Mesendoderm (in vitro differentiated cells): ENCODE measurements at regions not wholly inside any gene's neighbourhood (a gene's known extent, or its start where the extent isn't known, plus 50 kb on each side); places are given as distances from the start of the nearest gene placed in this dataset.

ENCODE experiments used
- DNase-seq: peaks from one replicate; pipeline ENCODE4 v3.0.0; 2013
- H2AK5ac ChIP-seq: 2 replicates; pipeline ENCODE4 v1.6.1; 2013; ENCODE audit warnings: low read length, inconsistent platforms
- H2BK120ac ChIP-seq: 2 replicates; pipeline ENCODE4 v1.6.1; 2013; ENCODE audit warnings: low read depth, mild to moderate bottlenecking, low read length, moderate library complexity, mixed read lengths
- H2BK15ac ChIP-seq: replicated peaks from 2 replicates; pipeline ENCODE4 v1.6.1; 2013; ENCODE audit warnings: low read depth, mild to moderate bottlenecking, moderate library complexity
- H2BK5ac ChIP-seq: 2 replicates; pipeline ENCODE4 v1.6.1; 2013; ENCODE audit warnings: low read length, inconsistent platforms
- H3K18ac ChIP-seq: 2 replicates; pipeline ENCODE4 v1.6.1; 2013; ENCODE audit warnings: mild to moderate bottlenecking, low read length, mixed read lengths
- H3K23ac ChIP-seq: one replicate; pipeline ENCODE4 v1.6.1; 2013; ENCODE audit warnings: low read length
- H3K27ac ChIP-seq: 2 replicates; pipeline ENCODE4 v1.5.1; 2013; ENCODE audit warnings: low read depth, mild to moderate bottlenecking, inconsistent platforms, low read length, moderate library complexity
- H3K27me3 ChIP-seq: 2 replicates; pipeline ENCODE4 v1.6.1; 2013; ENCODE audit warnings: low read length, control low read depth, mild to moderate bottlenecking, inconsistent platforms; ENCODE audit not compliant: insufficient read depth, poor library complexity
- H3K36me3 ChIP-seq: 2 replicates; pipeline ENCODE4 v1.6.1; 2013; ENCODE audit warnings: low read length, inconsistent platforms; ENCODE audit not compliant: control insufficient read depth, insufficient read depth
- H3K4ac ChIP-seq: one replicate; pipeline ENCODE4 v1.6.1; 2013; ENCODE audit warnings: low read depth, mild to moderate bottlenecking, low read length, moderate library complexity
- H3K4me1 ChIP-seq: 2 replicates; pipeline ENCODE4 v1.6.1; 2013; ENCODE audit warnings: low read depth, low read length, inconsistent platforms; ENCODE audit not compliant: control insufficient read depth
- H3K4me2 ChIP-seq: 2 replicates; pipeline ENCODE4 v1.6.1; 2013; ENCODE audit warnings: low read length
- H3K4me3 ChIP-seq: 2 replicates; pipeline ENCODE4 v1.5.1; 2013; ENCODE audit warnings: mild to moderate bottlenecking, low read length
- H3K56ac ChIP-seq: one replicate; pipeline ENCODE4 v1.6.1; 2013; ENCODE audit warnings: low read length
- H3K79me1 ChIP-seq: 2 replicates; pipeline ENCODE4 v1.6.1; 2013; ENCODE audit warnings: low read length, inconsistent platforms
- H3K79me2 ChIP-seq: 2 replicates; pipeline ENCODE4 v1.6.1; 2013; ENCODE audit warnings: mild to moderate bottlenecking, low read length; ENCODE audit not compliant: control insufficient read depth, insufficient read depth
- H3K9ac ChIP-seq: 2 replicates; pipeline ENCODE4 v1.6.1; 2013; ENCODE audit warnings: low read length, inconsistent platforms
- H4K5ac ChIP-seq: one replicate; pipeline ENCODE4 v1.6.1; 2013; ENCODE audit warnings: low read length
- H4K8ac ChIP-seq: one replicate; pipeline ENCODE4 v1.6.1; 2013; ENCODE audit warnings: low read depth, mild to moderate bottlenecking, control low read depth, low read length, moderate library complexity
- WGBS: extraction: QIAGEN DNeasy Blood & Tissue Kit; methylation state at CpG from one replicate; pipeline ENCODE4 v1.1.7; 2013; ENCODE audit warnings: low lambda C conversion rate, missing lambda C conversion rate; ENCODE audit not compliant: insufficient coverage; ENCODE audit errors: extremely low coverage; 5-methylcytosine and 5-hydroxymethylcytosine counted together

DNA sequence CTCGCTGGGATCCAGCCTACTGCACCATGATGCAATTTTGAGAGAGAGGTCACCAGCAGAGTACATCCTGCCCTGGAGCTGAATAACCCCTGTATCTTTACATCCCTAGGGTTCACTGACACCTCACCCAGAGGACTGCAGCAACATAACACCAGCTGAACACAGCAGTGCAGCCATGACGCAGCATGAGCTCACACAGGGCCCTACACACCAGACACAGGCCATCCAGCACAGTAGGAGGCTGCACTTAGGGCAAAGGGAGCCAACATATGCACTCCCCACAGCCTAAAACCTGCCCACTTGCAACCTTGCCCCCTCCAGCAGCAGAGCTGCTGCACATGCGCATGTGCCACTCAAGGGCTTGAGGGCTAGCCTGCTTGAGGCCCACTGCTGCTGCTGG lies 157.3 kb upstream of the SMARCA2 start:
- Histone ChIP-seq H2BK120ac (no peak overlapping the region), H3K4me3 (no peak overlapping the region), H3K56ac (no peak overlapping the region), H4K5ac (no peak overlapping the region), H3K23ac (no peak overlapping the region), H3K27me3 (no peaks in the 10 kb centered on the region), H2AK5ac (no peak overlapping the region), H3K9ac (no peak overlapping the region), H3K79me1 (no peaks in the 10 kb centered on the region), H3K4me1 (no peaks in the 10 kb centered on the region), H2BK5ac (no peak overlapping the region), H3K18ac (no peak overlapping the region), H3K4ac (no peak overlapping the region), H4K8ac (no peak overlapping the region), H3K79me2 (no peaks in the 10 kb centered on the region), H3K36me3 (no peaks in the 10 kb centered on the region), H3K4me2 (no peak overlapping the region), H3K27ac (no peak overlapping the region), H2BK15ac (no peak overlapping the region)
- DNase-seq, result no peak
- no CpG with 5 or more reads among the region's 3 CpGs for WGBS

DNA sequence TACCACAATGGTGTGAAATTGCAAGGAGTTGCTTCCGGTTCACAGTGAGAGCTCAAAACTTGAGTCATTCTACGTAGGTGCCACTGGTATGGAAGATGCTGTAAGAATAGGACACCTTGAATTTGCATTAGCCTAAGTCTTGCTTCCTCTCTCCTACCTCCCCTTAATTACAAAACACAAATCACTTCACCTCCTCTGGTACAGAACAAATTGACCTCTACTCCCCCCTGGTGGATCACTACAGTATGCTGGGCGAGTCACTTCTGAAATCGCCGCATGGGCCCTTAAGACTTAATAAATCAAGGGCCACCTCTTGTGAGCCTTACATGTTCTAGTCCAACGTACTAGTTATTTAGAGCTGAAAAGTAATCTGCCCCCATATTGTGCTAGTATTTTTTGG lies 145.3 kb upstream of the SMARCA2 start:
- DNase-seq, result peak; percentile 79
- H3K4me3 ChIP-seq, result no peak overlapping the region
- no peak overlapping the region for H2BK15ac ChIP-seq
- H2AK5ac ChIP-seq, result no peak overlapping the region
- no peak overlapping the region for H3K9ac ChIP-seq
- H3K4me1 ChIP-seq, result no peaks in the 10 kb centered on the region
- no peak overlapping the region for H2BK5ac ChIP-seq
- H3K23ac ChIP-seq, result no peak overlapping the region
- no peak overlapping the region for H3K56ac ChIP-seq
- H3K27ac ChIP-seq, result no peak overlapping the region
- no peak overlapping the region for H4K8ac ChIP-seq
- WGBS, result no CpG with 5 or more reads among the region's 6 CpGs
- no peaks in the 10 kb centered on the region for H3K36me3 ChIP-seq
- H4K5ac ChIP-seq, result no peak overlapping the region
- no peaks in the 10 kb centered on the region for H3K79me2 ChIP-seq
- no peak overlapping the region for H2BK120ac ChIP-seq
- H3K27me3 ChIP-seq, result no peaks in the 10 kb centered on the region
- H3K18ac ChIP-seq, result no peak overlapping the region
- no peaks in the 10 kb centered on the region for H3K79me1 ChIP-seq
- no peak overlapping the region for H3K4me2 ChIP-seq
- no peak overlapping the region for H3K4ac ChIP-seq

DNA sequence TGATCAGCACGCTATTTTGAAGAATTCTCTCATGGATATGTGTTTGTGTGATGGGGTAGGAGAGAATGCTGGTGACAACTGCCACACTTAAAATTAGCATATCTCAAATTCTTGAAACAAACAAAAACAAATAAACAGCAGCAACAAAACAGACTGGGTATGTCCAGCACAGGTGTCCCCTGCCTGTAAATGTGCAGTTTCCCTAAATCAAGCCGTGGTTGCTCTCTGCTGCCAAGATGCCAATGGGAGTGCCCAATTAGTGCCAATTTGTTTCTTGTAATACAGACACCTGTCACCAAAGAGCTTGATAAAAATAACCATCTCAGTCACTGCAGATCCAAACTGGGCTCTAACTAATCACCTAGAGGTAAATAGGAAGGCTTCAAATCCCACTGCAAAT lies 144.2 kb upstream of the SMARCA2 start:
- Histone ChIP-seq H3K79me1 (no peaks in the 10 kb centered on the region), H3K36me3 (no peaks in the 10 kb centered on the region), H4K8ac (no peak overlapping the region), H3K4ac (no peak overlapping the region), H2AK5ac (no peak overlapping the region), H3K9ac (no peak overlapping the region), H3K23ac (no peak overlapping the region), H2BK5ac (no peak overlapping the region), H3K56ac (no peak overlapping the region), H3K4me1 (no peaks in the 10 kb centered on the region), H3K27ac (no peak overlapping the region), H2BK15ac (no peak overlapping the region), H2BK120ac (no peak overlapping the region), H3K4me3 (no peak overlapping the region), H3K27me3 (no peaks in the 10 kb centered on the region), H3K18ac (no peak overlapping the region), H3K79me2 (no peaks in the 10 kb centered on the region), H3K4me2 (no peak overlapping the region), H4K5ac (no peak overlapping the region)
- no peak for DNase-seq
- no CpG with 5 or more reads among the region's 2 CpGs for WGBS

DNA sequence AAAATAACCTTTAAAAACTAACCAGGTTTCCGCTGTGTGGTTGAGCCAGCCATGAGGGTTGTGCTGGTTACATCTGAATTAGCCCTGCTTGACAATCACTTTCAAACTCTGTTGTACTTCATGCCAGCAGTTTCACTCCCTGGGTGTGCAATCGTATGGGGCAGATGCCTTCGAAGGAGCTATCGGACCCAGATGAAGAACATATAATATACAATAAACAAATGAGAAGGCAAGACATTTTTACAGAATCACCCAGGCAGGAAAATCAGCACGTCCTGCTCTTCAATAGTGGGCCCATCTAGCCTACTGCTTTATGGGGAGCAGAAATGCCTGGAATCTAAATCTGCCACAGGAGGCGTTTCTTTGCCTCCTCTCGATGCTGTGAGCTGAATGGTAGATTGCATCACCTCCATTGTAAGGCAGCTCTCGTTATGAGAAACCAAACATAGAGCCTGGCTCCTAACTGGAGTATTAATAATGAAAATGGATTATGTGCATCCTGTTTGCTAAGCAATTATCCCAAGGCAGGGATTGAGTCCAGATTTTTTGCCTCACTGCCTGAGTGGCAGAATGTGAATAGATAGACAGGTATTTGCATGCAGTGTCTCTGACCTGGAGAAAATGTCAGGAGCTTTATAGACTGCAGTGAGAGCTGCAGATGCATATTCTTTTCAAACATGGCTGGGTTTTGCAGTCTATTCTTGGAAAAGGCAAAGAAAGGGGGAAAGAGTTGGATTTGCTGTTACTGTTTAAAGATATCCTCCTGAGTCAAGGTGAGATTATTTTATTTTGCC lies 143.3 kb upstream of the SMARCA2 start:
- peak overlapping the region; percentile 29 for H3K9ac ChIP-seq
- H3K27ac ChIP-seq, result no peak overlapping the region
- H3K56ac ChIP-seq, result peak overlapping the region; percentile 68
- no peak overlapping the region for H2AK5ac ChIP-seq
- no peaks in the 10 kb centered on the region for H3K36me3 ChIP-seq
- H3K23ac ChIP-seq, result no peak overlapping the region
- H4K8ac ChIP-seq, result peak overlapping the region; percentile 44
- H3K4me2 ChIP-seq, result no peak overlapping the region
- peak overlapping the region; percentile 36 for H3K4ac ChIP-seq
- H2BK120ac ChIP-seq, result no peak overlapping the region
- no peaks in the 10 kb centered on the region for H3K27me3 ChIP-seq
- WGBS, result no CpG with 5 or more reads among the region's 8 CpGs
- H2BK5ac ChIP-seq, result peak overlapping the region; percentile 20
- H3K18ac ChIP-seq, result peak overlapping the region; percentile 92
- peak; percentile 77 for DNase-seq
- no peak overlapping the region for H4K5ac ChIP-seq
- no peaks in the 10 kb centered on the region for H3K79me2 ChIP-seq
- no peak overlapping the region for H3K4me3 ChIP-seq
- H3K4me1 ChIP-seq, result no peaks in the 10 kb centered on the region
- H3K79me1 ChIP-seq, result no peaks in the 10 kb centered on the region
- no peak overlapping the region for H2BK15ac ChIP-seq

DNA sequence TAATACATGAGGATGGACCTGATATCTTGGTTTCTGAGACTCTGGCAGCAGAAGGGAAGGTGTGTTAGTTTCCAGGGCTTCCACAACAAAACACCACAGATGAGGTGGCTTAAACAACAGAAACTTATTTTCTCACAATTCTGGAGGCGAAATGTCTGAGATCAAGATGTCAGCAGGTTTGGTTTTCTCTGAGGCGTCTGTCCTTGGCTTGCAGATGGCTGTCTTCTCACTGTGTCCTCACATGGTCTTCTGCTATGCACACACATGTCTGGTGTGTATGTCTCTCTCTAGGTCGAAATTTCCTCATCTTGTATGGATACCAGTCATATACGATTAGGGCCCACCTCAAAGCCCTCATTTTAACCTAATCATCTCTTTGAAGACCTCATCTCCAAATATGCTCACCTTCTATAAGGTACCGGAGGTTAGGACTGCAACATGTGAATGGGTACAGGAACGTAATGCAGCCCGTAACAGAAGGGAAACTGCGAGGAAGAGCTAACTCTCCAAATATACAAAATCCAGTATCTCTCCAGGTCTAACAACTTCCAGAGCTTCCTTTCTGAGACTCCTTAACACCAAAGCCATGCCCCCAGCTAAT lies 139.8 kb upstream of the SMARCA2 start:
- H3K27me3 ChIP-seq, result no peaks in the 10 kb centered on the region
- no peak overlapping the region for H3K9ac ChIP-seq
- no peak overlapping the region for H2BK5ac ChIP-seq
- H2BK120ac ChIP-seq, result no peak overlapping the region
- no peak overlapping the region for H3K23ac ChIP-seq
- H3K4ac ChIP-seq, result no peak overlapping the region
- H3K79me1 ChIP-seq, result no peaks in the 10 kb centered on the region
- no peaks in the 10 kb centered on the region for H3K79me2 ChIP-seq
- no peak overlapping the region for H3K4me2 ChIP-seq
- H3K4me1 ChIP-seq, result no peaks in the 10 kb centered on the region
- H3K18ac ChIP-seq, result no peak overlapping the region
- H4K5ac ChIP-seq, result no peak overlapping the region
- no peak overlapping the region for H3K27ac ChIP-seq
- H3K56ac ChIP-seq, result no peak overlapping the region
- H3K4me3 ChIP-seq, result no peak overlapping the region
- H3K36me3 ChIP-seq, result no peaks in the 10 kb centered on the region
- no peak overlapping the region for H4K8ac ChIP-seq
- no CpG with 5 or more reads among the region's 8 CpGs for WGBS
- no peak overlapping the region for H2AK5ac ChIP-seq
- DNase-seq, result no peak
- no peak overlapping the region for H2BK15ac ChIP-seq
